GM19452 (cell line): ENCODE measurements at regions not wholly inside any gene's neighbourhood (a gene's known extent, or its start where the extent isn't known, plus 50 kb on each side); places are given as distances from the start of the nearest gene placed in this dataset.
"Not testable (repeated sequence)": the region's sequence is repeated elsewhere in the genome, so short reads cannot be mapped to it uniquely, and the experiment has no call there.

ENCODE experiments used
- ATAC-seq: cut with Tn5 transposase; IDR thresholded peaks from one replicate; pipeline ENCODE4 v1.9.1; 2021; ENCODE audit not compliant: unreplicated experiment

DNA sequence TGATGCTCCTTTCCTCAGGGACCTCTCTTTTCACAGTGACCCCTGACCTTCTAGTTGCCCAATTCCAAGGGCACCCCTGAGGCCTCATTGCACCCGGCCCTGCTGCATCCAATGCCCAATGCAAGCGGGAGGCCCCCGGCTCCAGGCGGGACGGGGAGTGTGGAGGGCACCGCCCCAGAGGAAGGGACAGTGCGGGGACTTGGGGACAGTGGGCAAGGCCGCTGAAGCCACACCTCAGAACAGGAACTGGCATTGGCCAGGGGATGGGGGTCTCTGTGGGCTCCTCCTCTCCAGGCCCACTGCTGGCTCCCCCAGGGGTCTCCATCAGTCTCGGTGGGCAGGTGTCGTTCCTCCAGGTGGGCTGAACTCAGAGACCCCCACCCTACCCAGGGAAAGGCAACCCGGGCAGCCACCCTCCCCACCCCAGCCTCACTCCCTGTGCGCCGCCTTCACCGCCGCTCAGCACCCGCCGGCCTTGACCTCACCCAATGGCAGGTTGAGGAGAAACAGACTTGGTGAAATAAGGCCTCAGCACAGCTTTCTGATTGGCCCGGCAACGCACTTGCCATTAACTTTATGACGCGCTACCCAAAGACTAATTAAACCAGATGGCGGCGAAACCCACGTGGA lies 1312.0 kb downstream of the BRD1 start:
- no peak for ATAC-seq

DNA sequence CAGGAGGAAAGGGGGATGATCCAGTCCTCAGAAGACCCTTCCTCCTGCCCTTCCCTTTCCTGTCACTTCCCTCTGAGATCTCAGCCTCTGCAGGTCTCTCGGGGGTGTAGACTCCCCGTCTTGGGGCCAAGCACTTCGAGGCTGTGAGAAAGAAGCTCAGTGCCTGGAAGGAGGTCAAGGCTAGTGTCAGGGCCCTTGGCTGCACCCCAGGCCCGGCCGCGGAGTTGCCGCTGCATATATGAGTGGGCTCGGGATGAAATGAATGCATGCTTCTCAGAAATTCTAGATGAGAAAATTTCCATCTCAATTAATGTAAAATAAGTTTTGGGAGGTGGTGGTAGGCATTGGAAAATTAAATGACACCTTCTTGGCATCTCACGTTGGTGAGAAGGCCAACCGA lies 1313.7 kb downstream of the BRD1 start:
- ATAC-seq = no peak

DNA sequence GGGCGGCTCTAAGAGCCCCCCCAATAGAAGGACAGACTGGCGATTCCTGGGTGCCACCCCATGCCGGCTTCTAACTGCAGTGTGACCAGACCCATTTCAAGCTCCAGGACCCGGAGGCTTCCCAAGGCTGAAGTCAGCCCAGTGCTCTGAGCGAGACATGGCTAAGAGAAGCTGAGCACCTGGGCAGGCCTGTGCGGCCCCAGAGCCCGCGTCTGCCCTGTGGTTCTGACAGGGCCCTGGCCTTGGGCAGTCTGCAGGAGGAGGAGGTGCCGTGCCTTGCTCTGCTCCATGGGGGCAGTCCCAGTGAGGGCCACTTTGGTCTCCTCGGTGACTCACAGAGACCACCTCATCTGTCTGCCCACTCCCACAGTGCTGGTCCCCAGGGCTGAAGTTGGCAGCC lies 1314.2 kb downstream of the BRD1 start:
- ATAC-seq = no peak

DNA sequence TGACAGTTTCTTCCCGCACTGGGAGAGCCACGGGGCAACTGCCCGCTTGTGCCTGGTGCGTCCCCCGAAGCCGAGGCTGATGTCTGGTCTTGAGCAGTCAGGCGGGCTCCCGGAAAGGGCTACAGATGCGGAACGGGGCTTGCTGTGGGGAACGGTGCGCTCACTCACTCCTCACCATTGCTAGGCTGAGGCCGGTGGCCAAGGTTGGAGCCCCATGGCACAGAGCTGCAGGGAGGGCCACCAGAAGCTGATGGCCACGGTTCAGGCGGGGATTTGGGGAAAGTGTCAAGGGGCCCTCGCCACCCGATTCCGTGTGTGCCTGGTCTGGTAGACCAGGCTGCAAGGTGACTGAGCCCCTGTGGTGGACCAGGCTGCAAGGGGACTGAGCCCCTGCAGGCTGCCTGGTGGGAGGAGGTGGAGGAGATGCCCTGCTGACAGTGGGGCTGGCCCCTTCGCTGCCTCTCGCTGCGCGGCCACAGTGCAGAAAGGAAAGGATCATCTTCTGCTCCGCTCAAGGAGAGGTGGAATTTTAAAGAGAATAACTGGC lies 1315.8 kb downstream of the BRD1 start:
- ATAC-seq = no peak

DNA sequence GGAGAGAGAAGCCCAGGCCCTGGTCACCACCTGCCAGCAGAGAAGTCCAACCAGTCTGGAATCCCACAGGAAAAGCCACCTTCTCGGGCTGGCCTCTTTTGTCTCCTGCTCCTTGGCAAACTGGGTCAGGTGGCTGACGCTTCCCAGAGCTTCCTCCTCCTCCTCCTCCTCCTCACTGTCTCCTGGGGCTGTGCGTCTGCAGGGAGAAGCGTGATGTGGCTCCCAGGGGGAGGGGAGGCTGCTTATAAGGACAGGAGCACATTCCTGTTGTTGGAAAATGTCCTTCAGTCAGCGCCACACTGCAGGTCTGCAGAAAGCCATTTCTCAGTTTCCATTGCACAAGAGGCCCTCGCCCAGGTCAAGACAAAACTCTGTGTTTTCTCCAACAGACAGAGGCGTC lies 1316.5 kb downstream of the BRD1 start:
- no peak for ATAC-seq

DNA sequence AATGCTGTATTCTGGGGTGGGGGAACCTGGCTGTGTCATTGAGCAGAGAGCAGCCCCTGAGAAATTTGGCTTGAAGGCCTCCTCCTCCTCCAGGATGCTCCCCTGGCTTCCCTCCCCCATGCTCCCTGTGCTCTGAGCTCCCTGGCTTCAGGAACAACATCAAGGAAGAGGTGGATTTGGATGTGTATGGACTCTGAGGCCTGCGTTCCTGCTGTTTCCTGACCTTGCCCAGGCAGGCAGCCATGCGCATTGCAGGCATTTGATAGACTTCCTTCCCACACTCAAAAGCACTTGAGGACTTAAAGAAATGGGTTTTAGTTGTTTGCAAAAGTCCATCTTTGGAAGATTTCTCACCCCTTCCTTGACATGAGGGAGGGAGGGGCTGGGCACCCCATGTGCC lies 1317.1 kb downstream of the BRD1 start:
- ATAC-seq = no peak

DNA sequence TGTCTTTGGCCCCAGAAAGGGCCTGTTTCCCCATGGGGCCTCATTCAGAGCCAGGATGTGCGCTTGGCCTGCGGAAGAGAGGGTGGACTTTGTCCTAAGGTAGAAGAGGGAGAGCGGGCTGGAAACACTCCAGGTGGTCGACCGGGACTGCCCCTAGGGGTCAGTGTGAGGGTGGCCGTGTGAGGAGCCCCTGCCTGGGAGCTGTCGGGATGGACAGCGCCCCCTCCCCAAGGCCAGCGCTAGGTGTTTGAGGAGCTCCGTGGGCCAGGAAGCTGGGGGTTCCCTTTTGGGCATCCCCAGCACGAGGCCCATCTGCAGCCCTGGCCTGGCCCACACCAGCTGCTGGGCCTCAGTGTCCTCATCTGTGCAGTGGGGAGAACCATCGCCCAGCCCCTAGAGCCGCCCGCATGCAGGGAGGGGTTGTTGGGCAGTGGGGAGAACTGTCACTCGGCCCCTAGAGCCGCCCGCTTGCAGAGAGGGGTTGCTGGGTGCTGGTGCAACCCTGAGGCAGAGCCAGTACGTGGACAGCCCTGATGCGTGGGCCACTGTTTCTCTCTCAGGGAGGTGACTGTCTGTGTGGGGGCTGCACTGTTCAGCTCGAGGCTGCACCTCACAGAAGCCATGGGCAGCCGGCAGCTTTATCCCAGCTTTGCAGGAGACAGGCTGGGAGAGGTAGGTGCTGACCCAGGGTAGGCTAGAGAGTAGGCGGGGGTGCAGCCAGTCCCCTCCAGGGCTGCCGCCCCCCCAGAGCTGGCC lies 1319.9 kb downstream of the BRD1 start:
- no peak for ATAC-seq

DNA sequence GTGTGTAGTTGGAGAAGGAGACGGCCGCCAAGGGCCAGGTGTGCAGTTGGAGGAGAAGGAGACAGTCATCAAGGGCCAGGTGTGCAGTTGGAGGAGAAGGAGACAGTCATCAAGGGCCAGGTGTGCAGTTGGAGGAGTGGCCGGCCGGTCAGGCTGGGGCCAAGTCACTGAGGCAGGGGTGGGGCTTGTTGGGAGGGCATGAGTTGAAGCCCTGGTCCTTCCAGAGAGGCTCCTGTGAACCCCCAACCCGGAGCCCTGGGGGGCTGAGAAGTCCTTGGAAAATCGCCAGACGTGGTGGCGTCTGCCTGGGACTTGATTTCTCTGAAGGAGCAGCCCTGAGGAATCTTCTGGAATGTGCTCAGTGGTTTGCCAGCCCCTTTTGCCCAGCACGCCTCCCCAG lies 1320.5 kb downstream of the BRD1 start:
- ATAC-seq = no peak

DNA sequence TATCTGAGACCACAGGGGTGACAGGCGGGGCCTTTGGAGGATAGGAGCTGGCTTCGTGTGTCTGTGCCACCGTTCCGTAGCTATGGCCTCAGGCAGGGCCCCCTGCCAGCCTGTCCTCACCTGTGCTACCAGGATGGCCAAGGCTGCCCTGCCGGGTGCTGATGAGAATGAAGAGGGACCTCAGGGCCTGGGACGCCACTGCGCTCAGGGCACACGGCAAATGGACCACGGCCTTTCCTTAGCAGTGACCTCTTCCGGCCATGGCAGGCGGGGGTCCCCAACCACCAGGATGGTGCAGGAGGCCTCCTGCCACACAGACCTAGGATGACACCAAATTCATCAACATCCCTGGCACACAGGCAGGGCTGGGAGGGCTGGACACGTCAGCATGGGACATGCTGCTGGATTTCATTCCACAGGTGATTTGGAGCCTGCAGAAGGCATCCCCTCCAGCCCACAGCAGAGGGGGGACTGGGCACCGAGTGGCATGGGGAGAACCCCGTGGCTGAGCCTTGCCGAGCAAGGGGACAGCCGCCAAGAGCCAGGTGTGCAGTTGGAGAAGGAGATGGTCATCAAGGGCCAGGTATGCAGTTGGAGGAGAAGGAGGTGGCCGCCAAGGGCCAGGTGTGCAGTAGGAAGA lies 1321.0 kb downstream of the BRD1 start:
- ATAC-seq = no peak

DNA sequence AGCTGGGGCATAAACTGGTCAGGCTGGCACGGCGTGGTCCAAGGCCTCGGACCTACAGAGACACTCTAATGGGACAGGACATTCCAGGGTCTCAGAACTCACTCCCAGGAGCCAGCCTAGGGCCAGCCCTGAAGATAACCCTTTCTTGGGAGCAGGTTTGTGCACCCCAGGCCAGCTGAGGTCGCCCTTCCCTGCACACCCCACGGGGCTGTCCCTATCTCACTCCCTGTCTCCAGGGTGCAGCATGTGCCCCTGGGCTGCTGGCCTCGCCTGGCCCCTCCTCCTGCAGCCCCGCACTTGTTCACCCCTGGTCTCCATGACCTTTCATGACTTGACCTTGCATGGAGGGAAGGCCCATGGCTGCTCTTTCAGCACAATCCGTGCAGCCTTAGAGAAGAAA lies 1321.8 kb downstream of the BRD1 start:
- ATAC-seq = no peak

DNA sequence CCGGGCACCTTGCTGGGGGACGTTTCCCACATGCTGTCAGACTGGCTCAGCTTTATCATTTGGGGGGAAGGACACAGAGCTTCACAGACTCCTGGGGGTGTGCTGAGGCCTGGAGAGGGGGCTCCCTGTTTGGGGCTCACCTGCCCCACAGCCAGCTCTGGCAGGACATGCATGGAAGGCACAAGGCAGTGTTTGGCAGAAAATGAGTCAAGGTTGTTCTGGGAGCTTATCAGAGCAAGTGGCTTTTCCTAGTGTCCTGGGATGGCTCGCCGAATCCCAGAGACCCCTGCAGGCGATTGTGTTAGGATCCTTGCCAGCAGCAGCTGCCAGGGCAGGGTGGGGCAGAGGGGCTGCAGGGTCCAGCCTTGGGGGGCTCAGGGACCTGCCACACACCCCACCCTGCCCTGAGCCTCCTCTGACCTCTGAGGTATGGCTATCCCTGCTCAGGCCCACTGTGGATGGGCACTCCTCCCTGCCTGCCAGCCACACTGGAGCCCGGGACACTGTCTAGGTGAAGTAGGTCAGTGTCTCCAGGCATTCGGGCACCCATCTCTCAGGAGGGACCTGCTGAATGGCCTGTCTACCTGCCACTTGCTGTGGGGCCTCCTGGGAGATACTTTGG lies 1323.0 kb downstream of the BRD1 start:
- ATAC-seq = no peak

DNA sequence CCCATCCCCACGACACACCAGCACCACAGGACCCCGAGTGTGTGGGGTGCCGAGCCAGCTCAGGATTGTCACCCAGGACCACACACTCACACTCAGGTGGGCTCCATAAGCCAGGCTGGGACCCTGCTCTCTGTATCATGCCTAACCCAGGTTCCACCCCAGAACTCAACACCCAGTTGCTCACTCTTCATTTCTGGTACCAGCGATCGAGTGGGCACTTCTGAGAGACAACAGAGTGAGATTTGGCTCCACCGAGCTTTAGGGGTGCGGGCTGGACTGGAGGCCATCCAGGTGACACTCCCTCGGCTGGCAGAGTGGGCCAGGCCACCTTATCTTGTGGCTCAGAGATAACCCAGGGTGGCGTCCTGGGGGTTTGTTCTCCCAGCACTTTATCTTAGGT lies 1323.8 kb downstream of the BRD1 start:
- no peak for ATAC-seq

DNA sequence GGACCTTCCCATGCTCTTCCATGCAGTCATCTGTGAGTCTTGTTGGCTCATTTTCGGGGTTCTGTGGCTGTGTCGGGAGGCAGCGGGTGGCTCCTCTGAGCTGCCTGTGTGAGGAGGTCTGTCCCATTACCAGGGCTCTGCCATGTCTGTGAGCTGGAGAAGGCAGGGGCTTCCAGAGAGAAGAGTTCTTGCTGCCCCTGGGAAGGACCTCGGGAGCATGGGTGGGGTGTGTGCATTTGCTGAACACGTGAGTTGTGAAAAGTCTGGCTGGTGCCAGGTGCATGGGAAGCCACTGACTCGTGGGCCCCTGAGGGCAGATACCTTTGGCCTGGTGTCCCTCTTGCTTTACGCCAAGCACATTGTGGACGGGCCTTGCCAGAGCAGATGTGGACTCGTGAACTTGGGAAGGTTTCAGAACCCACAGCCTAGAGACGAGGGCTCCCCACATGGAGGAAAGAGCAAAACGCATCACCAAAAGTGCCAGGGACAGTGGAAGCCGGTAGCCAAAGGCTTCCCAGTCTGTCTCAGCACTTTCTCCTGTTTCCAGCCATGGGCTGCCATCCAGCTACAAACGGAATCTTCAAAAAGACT lies 1324.5 kb downstream of the BRD1 start:
- no peak for ATAC-seq

DNA sequence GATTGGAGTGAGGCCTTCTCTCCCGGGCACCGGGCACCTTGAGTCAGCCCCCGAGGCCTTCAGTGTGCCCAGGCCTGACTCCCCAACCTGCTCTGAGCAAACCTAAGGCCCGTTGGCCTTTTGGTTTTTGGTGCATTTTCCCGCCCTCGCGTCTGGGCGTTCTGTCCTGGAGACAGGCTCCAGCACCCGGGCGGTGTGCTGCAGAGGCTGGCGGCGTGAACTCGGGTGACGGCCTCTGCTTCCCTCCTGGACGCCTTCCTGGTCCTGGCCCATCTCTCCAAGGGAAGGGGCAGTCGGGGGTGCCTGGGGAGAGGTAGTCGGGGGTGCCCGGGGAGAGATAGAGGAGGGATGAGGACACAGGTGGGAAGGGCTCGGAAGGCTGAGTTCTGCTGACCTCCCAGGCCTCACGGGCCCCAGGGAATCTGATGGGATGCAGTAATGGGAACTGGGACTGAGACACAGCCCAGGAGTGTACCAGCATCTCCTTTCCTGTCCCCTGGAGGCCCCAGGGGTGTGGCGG lies 1326.4 kb downstream of the BRD1 start:
- ATAC-seq = no peak

DNA sequence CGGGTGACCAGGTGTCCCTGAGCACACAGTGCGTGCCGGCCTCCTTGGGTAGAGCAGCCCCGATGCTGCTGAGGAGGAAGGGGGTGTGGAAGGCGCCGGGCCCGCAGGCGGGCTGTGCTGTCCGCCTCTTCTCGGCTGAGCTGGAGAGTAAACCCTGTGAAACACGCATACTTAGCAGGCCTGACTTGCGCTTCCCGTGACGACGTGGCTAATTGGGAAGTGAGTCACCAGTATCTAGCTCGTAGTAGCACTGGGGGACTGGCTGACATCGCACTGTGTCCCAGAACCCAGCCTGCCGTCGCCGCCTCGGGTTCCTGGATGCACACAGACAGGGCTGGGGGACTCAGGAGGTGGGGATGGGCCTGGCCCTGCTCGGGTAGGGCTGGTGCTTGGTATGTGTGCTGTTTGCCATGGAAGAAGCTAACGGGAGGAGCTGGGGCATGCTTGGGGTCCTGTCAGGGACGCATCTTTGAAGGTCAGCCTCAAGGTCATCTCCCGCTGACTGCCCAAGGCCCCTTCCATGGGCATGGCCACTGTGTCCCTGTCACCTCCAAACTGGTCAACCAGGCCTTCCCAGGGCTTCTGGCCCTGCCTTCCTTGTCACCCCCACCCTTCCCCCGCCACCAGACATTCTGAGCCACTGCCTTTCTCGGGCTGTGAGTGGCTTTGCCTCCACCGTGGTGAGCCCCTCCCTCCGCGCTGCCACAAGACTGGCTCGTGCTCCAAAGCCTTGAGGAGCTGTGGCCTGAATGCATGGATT lies 1327.0 kb downstream of the BRD1 start:
- no peak for ATAC-seq

DNA sequence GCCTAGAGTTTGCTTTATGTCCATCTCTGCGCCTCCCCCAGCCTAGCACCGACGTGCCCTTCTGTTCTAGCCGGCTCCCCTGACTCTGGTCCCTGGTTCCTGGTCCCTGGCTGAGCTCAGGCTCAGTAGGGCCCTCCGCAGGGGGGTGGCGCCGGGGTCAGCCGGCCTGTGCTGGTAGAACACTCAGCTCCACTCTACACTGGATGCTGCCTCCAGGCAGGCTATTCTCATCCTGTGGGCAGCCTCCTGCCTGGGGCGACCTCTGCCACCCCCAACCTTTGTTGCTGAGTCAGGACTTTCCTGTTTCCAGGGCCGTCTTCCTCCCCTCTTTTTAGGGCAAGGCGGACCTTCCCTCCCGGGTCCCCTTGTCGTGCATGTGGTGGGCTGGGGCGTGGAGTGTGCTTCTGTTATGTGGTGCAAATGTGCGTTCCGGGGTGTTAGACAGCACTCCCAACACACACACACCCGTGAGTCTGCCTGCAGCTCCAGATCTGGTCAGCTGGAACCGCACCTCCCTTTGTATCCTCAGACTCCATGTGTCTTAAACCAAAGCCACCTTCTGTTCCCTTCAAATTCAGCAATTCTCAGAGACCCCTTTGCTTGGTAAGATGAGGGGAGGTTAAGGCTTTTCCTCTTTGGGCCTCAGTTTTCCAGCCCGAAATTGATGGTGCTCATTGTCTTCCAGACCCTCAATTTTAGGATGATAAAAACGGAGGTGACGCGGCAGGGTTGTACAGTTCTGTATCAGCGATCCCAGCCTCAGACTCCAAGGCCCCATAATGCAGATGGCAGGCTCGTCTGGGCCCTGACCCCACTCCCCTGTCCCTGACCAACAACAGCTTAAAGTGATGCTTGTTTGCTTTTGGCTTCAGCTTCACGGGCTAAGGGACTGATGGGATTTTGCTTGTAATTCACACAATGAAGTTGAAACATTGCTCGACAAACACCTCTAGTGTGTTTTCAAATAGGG lies 1327.9 kb downstream of the BRD1 start:
- ATAC-seq = no peak

DNA sequence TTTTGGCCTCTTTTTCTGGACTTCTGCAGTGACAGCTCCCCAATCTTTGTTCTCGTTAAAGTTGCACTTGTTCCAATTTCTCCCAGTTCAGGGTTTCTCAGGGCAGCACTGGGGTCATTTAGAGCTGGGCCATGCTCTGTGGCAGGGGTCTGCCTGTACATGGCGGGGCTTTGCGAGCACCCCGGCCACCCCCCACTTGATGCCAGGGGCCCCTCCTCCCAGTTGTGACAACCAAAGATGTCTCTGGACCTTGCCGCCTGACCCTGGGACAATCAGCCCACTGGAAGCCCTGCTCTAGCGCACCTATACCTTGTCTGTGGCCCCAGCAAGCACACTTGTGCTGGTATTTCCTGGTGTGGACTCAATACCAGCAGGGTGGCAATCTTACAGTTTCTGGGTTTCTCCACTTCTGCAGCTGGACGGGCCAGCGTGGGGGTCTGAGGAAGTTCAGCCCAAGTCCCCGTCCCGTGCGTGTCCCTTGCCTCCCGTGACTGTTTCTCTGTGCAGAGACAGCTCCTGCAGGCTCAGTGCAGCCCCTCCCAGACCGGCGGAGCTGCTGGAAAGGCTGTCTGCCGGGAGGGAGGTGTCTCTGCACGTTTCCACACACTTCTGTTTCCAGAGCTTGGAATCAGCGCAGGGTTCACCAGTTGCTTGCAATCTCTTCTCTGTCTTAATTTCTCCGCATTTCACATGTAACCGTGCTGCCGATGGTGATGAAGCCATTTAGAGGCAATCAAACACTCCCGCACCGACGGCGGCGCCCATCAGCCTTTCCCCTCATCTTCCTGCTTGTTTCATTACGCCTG lies 1328.9 kb downstream of the BRD1 start:
- no peak for ATAC-seq

DNA sequence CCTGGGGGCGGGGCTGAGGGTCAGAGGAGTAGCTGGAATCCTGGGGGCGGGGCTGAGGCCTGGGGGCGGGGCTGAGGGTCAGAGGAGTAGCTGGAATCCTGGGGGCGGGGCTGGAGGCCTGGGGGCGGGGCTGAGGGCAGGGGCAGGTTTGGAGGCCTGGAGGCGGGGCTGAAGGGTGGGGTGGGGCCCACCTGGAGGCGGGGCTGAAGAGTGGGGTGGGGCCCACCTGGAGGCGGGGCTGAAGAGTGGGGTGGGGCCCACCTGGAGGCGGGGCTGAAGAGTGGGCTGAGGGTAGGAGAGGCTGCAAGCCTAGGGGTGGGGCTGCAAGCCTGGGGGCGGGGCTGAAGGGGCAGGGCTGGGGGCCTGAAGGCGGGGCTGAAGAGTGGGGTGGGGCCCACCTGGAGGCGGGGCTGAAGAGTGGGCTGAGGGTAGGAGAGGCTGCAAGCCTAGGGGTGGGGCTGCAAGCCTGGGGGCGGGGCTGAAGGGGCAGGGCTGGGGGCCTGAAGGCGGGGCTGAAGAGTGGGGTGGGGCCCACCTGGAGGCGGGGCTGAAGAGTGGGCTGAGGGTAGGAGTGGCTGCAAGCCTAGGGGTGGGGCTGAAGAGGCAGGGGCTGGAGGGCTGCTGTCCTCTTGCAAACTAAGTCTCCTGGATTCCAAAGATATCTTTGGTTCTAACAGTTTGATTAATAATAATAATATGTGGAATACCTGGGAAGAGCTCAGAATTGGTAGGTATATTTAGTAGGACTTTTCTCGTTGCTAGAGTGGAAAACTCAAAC lies 1329.7 kb downstream of the BRD1 start:
- ATAC-seq = not testable (repeated sequence)
